ENCODE measurements at regions not wholly inside any gene's neighbourhood (a gene's known extent, or its start where the extent isn't known, plus 50 kb on each side); places are given as distances from the start of the nearest gene placed in this dataset.

DNA sequence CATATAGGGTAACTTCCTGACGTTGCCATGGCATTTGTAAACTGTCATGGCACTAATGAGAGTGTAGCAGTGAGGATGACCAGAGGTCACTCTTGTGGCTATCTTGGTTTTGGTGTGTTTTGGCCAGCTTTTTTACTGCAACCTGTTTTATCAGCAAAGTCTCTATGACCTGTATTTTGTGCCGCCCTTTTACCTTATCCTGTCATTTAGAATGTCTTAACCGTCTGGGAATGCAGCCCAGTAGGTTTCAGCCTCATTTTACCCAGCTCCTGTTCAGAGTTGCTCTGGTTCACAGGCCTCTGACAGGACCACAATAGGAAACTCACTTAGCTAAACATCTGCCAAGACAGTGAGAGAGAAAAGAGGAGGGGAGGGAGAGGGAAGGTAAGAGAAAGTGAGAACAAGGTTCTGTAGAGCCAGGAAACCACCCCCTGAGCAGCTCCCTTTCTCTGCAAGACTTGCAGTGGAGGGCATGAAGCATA lies 64.8 kb upstream of the PLEKHG3 start:
- no peaks in the 10 kb centered on the region for H3K4me1 ChIP-seq
- no peak overlapping the region for H3K27ac ChIP-seq
- no peaks in the 10 kb centered on the region for H3K36me3 ChIP-seq
- H3K9me3 ChIP-seq, result no peaks in the 10 kb centered on the region
- H3K4me3 ChIP-seq, result no peak overlapping the region
- no peaks in the 10 kb centered on the region for H3K27me3 ChIP-seq
- no peak for DNase-seq (ENCODE audit: low spot score)
- TF ChIP-seq, protein P1, sequence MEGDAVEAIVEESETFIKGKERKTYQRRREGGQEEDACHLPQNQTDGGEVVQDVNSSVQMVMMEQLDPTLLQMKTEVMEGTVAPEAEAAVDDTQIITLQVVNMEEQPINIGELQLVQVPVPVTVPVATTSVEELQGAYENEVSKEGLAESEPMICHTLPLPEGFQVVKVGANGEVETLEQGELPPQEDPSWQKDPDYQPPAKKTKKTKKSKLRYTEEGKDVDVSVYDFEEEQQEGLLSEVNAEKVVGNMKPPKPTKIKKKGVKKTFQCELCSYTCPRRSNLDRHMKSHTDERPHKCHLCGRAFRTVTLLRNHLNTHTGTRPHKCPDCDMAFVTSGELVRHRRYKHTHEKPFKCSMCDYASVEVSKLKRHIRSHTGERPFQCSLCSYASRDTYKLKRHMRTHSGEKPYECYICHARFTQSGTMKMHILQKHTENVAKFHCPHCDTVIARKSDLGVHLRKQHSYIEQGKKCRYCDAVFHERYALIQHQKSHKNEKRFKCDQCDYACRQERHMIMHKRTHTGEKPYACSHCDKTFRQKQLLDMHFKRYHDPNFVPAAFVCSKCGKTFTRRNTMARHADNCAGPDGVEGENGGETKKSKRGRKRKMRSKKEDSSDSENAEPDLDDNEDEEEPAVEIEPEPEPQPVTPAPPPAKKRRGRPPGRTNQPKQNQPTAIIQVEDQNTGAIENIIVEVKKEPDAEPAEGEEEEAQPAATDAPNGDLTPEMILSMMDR (IDR thresholded peaks at IDR 0.05), result no peak

DNA sequence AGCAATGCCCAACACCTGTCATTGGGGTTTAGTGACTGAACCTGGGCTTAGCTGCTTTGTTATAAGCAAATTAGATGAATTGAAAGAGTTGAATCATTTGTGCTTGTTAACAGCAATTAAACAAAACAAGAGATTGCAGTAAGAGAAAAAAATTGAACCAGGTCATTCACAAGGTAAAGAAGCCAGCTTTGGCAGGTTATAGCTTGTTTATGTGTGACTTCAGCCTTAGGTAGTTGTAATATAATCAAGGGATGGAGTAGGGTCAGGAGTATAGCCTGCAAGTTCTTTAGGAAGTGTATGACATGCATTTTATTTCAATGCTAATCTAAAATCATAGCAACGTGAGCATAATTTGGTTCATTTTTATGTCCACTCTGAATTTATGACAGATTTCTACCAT lies 63.4 kb upstream of the PLEKHG3 start:
- Histone ChIP-seq H3K27ac (no peak overlapping the region), H3K4me1 (peaks cover 0 to 8% of the 10 kb centered on the region in 2 donors), H3K27me3 (no peaks in the 10 kb centered on the region), H3K36me3 (no peaks in the 10 kb centered on the region), H3K9me3 (no peaks in the 10 kb centered on the region), H3K4me3 (no peak overlapping the region)
- DNase-seq (ENCODE audit: low spot score), result no peak
- TF ChIP-seq, protein P1 (IDR thresholded peaks at IDR 0.05), result no peak

DNA sequence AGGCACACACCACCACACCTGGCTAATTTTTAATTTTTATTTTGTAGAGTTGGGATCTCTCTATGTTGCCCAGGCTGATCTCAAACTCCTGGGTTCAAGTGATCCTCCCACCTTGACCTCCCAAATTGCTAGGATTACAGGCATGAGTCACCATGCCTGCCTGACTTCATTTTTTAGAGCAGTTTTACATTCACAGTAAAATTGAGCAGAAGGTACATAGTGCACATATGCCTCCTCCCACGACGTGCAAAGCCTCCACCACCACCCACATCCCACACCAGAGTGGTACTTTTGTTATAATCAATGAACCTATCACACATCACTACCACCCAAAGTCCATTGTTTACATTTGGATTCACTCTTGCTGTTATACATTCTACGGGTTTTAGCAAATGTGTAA lies 62.5 kb upstream of the PLEKHG3 start:
- Histone ChIP-seq H3K27me3 (no peaks in the 10 kb centered on the region), H3K27ac (no peak overlapping the region), H3K9me3 (no peaks in the 10 kb centered on the region), H3K4me1 (peaks cover 0 to 9% of the 10 kb centered on the region in 2 donors), H3K4me3 (no peak overlapping the region), H3K36me3 (no peaks in the 10 kb centered on the region)
- DNase-seq (ENCODE audit: low spot score), result no peak
- TF ChIP-seq, protein P1 (IDR thresholded peaks at IDR 0.05), result no peak

DNA sequence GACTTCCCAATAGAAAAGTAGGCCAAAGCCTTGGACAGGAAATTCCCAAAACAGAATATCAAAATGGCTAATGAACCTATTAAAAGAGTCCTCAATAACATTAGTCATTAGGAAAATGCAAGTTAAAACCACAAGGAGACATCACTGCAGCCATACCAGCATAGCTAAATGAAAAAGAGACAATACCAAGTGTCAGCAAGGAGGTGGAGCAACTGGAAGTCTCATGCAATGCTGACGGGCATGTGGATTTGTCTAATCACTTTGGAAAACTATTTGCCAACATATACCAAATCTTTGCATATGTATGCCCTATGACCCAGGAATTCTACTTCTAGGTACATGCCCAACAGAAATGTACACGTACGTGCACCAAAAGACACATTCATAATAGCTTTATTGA lies 60.5 kb upstream of the PLEKHG3 start:
- no peaks in the 10 kb centered on the region for H3K27me3 ChIP-seq
- TF ChIP-seq, protein P1 (IDR thresholded peaks at IDR 0.05), result no peak
- peaks cover 0 to 9% of the 10 kb centered on the region in 2 donors for H3K4me1 ChIP-seq
- DNase-seq (ENCODE audit: low spot score), result no peak
- no peak overlapping the region for H3K4me3 ChIP-seq
- no peak overlapping the region for H3K27ac ChIP-seq
- no peaks in the 10 kb centered on the region for H3K36me3 ChIP-seq
- no peaks in the 10 kb centered on the region for H3K9me3 ChIP-seq

DNA sequence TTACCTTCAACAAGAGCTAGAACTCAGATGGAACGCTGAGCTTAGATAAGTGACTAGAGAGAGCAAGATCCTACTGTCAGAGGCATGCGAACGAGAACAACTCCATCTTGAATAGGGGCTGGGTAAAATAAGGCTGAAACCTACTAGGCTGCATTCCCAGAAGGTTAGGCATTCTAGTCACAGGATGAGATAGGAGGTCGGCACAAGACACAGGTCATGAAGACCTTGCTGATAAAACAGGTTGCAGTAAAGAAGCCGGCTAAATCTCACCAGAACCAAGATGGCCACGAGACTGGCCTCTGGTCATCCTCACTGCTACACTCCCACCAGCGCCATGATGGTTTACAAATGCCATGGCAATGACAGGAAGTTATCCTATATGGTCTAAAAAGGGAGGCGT lies 59.6 kb upstream of the PLEKHG3 start:
- TF ChIP-seq, protein P1 (IDR thresholded peaks at IDR 0.05), result no peak
- H3K27ac ChIP-seq, result peak overlapping the region; percentile 9 to 15
- no peaks in the 10 kb centered on the region for H3K9me3 ChIP-seq
- H3K27me3 ChIP-seq, result no peaks in the 10 kb centered on the region
- peaks cover 0 to 9% of the 10 kb centered on the region in 2 donors for H3K4me1 ChIP-seq
- no peaks in the 10 kb centered on the region for H3K36me3 ChIP-seq
- DNase-seq (ENCODE audit: low spot score), result no peak
- no peak overlapping the region for H3K4me3 ChIP-seq

DNA sequence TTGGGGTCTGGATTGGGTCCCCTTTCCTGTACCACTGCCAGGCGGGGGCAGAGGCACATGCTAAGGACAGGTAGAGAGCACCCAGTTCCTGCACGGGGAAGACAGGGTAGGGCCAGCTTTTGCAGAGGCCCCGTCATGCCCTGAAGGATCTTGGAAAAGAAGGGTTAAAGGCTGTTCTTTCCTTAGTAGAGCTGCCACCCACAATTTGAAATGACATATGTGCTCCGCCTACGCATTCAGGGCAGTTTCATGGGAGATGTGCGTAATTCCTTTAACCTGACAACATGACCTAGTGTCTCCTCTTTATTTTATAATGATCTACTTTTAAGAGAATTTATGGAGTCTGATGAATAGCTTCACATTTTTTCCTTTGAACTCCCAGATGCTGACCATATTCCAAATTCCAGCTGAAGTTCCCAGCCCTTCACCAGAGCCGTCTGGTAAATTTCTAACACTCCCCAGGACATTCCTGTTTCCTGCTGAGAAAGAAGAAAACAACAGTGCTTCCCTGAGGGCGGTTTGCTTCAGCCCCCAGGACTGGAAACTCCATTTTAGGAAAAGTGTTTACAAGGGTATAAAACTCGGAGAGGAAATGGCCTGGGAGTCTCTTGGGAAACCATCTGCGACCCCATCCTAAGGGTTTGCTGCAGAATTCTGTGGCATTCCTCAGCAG lies 58.9 kb upstream of the PLEKHG3 start:
- Histone ChIP-seq H3K27ac (peak overlapping the region; percentile 26 to 46), H3K9me3 (no peaks in the 10 kb centered on the region), H3K4me1 (peaks cover 0 to 9% of the 10 kb centered on the region in 2 donors), H3K36me3 (no peaks in the 10 kb centered on the region), H3K27me3 (no peaks in the 10 kb centered on the region), H3K4me3 (no peak overlapping the region)
- DNase-seq (ENCODE audit: low spot score), result no peak
- TF ChIP-seq, protein P1 (IDR thresholded peaks at IDR 0.05), result no peak
